ENCODE measurements at regions not wholly inside any gene's neighbourhood (a gene's known extent, or its start where the extent isn't known, plus 50 kb on each side); places are given as distances from the start of the nearest gene placed in this dataset.

DNA sequence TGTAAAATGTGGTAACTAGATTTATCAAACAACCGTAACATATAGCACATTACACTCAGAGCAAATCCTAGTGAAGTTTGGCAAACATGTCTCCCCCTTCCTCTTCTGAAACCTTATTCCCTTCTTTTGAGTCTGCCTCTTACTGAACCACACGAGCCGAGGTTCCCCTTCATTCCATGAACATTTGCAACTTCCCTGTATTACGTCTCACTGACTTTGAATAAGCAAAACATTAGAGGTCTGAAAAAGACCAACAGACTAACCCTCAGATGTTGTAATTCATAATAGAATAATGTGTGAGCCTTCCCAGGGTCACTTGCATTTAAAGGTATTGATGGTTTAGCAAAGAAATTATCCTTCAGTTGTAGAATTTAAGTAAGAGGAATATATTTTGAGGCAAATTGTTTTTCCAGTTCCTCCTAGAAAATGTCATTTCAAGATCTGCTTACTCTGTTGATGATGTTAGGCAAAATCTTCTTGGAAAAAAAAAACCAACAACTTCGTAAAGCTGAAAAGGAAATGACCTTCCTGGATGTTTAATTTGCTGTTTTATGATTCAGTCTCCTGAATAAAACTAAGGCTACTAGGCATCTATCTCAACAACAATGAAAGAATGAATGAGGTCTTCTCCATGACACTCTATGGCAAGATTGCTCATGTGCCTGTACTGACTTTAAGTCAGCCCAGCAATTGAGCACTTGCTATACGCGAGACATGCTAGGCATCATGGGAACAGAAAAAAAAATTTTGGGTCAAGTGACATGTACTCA lies 296.9 kb upstream of the NECTIN3 start:
- TF ChIP-seq GATA2 (IDR thresholded peaks at IDR 0.05; ENCODE audit: low read depth, low read length) (no peak), GATA3 (IDR thresholded peaks at IDR 0.05; ENCODE audit: low read depth, low read length) (no peak)

All from SH-SY5Y (cell line).